ENCODE measurements at regions not wholly inside any gene's neighbourhood (a gene's known extent, or its start where the extent isn't known, plus 50 kb on each side); places are given as distances from the start of the nearest gene placed in this dataset.
"Not testable (repeated sequence)": the region's sequence is repeated elsewhere in the genome, so short reads cannot be mapped to it uniquely, and the experiment has no call there.

- no peak for DNase-seq
These were observed 686.3 kb upstream of the HS6ST1 start for GRCh38 chr2:129004940-129005490.

- no peak for DNase-seq
These were observed 687.6 kb upstream of the HS6ST1 start for GRCh38 chr2:129006135-129006886.

- DNase-seq = no peak
These were observed 688.2 kb upstream of the HS6ST1 start for GRCh38 chr2:129006901-129007300.

GRCh38 chr2:129008055-129008880, 689.6 kb upstream of the HS6ST1 start:
- DNase-seq = no peak

- DNase-seq = no peak
These were observed 690.4 kb upstream of the HS6ST1 start for GRCh38 chr2:129008881-129009554.

GRCh38 chr2:129009555-129010146, 691.0 kb upstream of the HS6ST1 start:
- DNase-seq = no peak

GRCh38 chr2:129010262-129010661, 691.6 kb upstream of the HS6ST1 start:
- DNase-seq = no peak

- no peak for DNase-seq
These were observed 692.9 kb upstream of the HS6ST1 start for GRCh38 chr2:129011466-129012061.

- DNase-seq = no peak
These were observed 695.8 kb upstream of the HS6ST1 start for GRCh38 chr2:129014432-129014831.

GRCh38 chr2:129015397-129016285, 697.0 kb upstream of the HS6ST1 start:
- no peak for DNase-seq

GRCh38 chr2:129016972-129017371, 698.3 kb upstream of the HS6ST1 start:
- no peak for DNase-seq

GRCh38 chr2:129024796-129025195, 706.1 kb upstream of the HS6ST1 start:
- no peak for DNase-seq

- no peak for DNase-seq
These were observed 717.3 kb upstream of the HS6ST1 start for GRCh38 chr2:129035992-129036391.

GRCh38 chr2:129043677-129044076, 725.0 kb upstream of the HS6ST1 start:
- not testable (repeated sequence) for DNase-seq

- not testable (repeated sequence) for DNase-seq
These were observed 727.8 kb upstream of the HS6ST1 start for GRCh38 chr2:129046475-129046874.

- DNase-seq = no peak
These were observed 731.4 kb upstream of the HS6ST1 start for GRCh38 chr2:129050101-129050500.

GRCh38 chr2:129055242-129055641, 736.6 kb upstream of the HS6ST1 start:
- no peak for DNase-seq

GRCh38 chr2:129055824-129056223, 737.2 kb upstream of the HS6ST1 start:
- DNase-seq = no peak

- no peak for DNase-seq
These were observed 737.8 kb upstream of the HS6ST1 start for GRCh38 chr2:129056309-129056958.

GRCh38 chr2:129056959-129057317, 738.3 kb upstream of the HS6ST1 start:
- DNase-seq = no peak

- no peak for DNase-seq
These were observed 740.3 kb upstream of the HS6ST1 start for GRCh38 chr2:129058981-129059380.

All from stimulated activated CD4-positive, alpha-beta T cell treated with anti-CD3 and anti-CD28 coated beads, Interleukin-12 subunit alpha, Interleukin-12 subunit beta, amount 100 ng/mL, for 4 hours (primary cell).